ENCODE measurements at regions not wholly inside any gene's neighbourhood (a gene's known extent, or its start where the extent isn't known, plus 50 kb on each side); places are given as distances from the start of the nearest gene placed in this dataset.
"Not testable (repeated sequence)": the region's sequence is repeated elsewhere in the genome, so short reads cannot be mapped to it uniquely, and the experiment has no call there.

GRCh38 chr1:72462186-72462905, 180.0 kb upstream of the NEGR1 start:
- no peak for DNase-seq

GRCh38 chr1:72442262-72442661, 159.9 kb upstream of the NEGR1 start:
- DNase-seq: no peak

GRCh38 chr1:72439036-72439435, 156.7 kb upstream of the NEGR1 start:
- no peak for DNase-seq

GRCh38 chr1:72438270-72438669, 155.9 kb upstream of the NEGR1 start:
- DNase-seq: no peak

GRCh38 chr1:72435025-72435424, 152.7 kb upstream of the NEGR1 start:
- no peak for DNase-seq

- DNase-seq: no peak
These were observed 151.7 kb upstream of the NEGR1 start for GRCh38 chr1:72434070-72434469.

GRCh38 chr1:72433591-72433990, 151.3 kb upstream of the NEGR1 start:
- DNase-seq: no peak

- no peak for DNase-seq
These were observed 150.4 kb upstream of the NEGR1 start for GRCh38 chr1:72432645-72433267.

- no peak for DNase-seq
These were observed 149.5 kb upstream of the NEGR1 start for GRCh38 chr1:72431810-72432209.

- not testable (repeated sequence) for DNase-seq
These were observed 145.9 kb upstream of the NEGR1 start for GRCh38 chr1:72428276-72428675.

GRCh38 chr1:72419229-72419628, 136.9 kb upstream of the NEGR1 start:
- no peak for DNase-seq

GRCh38 chr1:72412286-72412685, 129.9 kb upstream of the NEGR1 start:
- DNase-seq: no peak

- DNase-seq: no peak
These were observed 117.5 kb upstream of the NEGR1 start for GRCh38 chr1:72399807-72400206.

- no peak for DNase-seq
These were observed 115.4 kb upstream of the NEGR1 start for GRCh38 chr1:72397786-72398185.

GRCh38 chr1:72394457-72394856, 112.1 kb upstream of the NEGR1 start:
- DNase-seq: no peak

GRCh38 chr1:72379072-72379471, 96.7 kb upstream of the NEGR1 start:
- DNase-seq: no peak

- no peak for DNase-seq
These were observed 92.9 kb upstream of the NEGR1 start for GRCh38 chr1:72375226-72375625.

- no peak for DNase-seq
These were observed 89.1 kb upstream of the NEGR1 start for GRCh38 chr1:72371259-72372035.

- DNase-seq: not testable (repeated sequence)
These were observed 88.5 kb upstream of the NEGR1 start for GRCh38 chr1:72370836-72371235.

GRCh38 chr1:72369069-72369757, 86.9 kb upstream of the NEGR1 start:
- DNase-seq: no peak

- DNase-seq: no peak
These were observed 84.1 kb upstream of the NEGR1 start for GRCh38 chr1:72366466-72366865.

GRCh38 chr1:72365693-72366092, 83.4 kb upstream of the NEGR1 start:
- DNase-seq: no peak

- DNase-seq: no peak
These were observed 80.2 kb upstream of the NEGR1 start for GRCh38 chr1:72362538-72362937.
